ENCODE measurements at regions not wholly inside any gene's neighbourhood (a gene's known extent, or its start where the extent isn't known, plus 50 kb on each side); places are given as distances from the start of the nearest gene placed in this dataset.

GRCh38 chr19:31516756-31517155, 167.5 kb upstream of the TSHZ3 start:
- DNase-seq (ENCODE audit: low spot score in 2 of 2): no peak
- H3K4me1 ChIP-seq: no peaks in the 10 kb centered on the region
- in situ Hi-C loops (cut with MboI; ENCODE audit: low sequenced_read_pairs): no loop called here
- no peaks in the 10 kb centered on the region for H3K36me3 ChIP-seq (replicated peaks)
- H3K4me3 ChIP-seq: no peak overlapping the region
- no peaks in the 10 kb centered on the region for H3K27me3 ChIP-seq (ENCODE audit: low read depth)
- no peaks in the 10 kb centered on the region for H3K9me3 ChIP-seq

- in situ Hi-C loops (cut with MboI; ENCODE audit: low sequenced_read_pairs): no loop called here
- H3K27me3 ChIP-seq (ENCODE audit: low read depth): no peaks in the 10 kb centered on the region
- H3K36me3 ChIP-seq (replicated peaks): no peaks in the 10 kb centered on the region
- no peaks in the 10 kb centered on the region for H3K9me3 ChIP-seq
- H3K4me1 ChIP-seq: no peaks in the 10 kb centered on the region
- no peak overlapping the region for H3K4me3 ChIP-seq
- DNase-seq (ENCODE audit: low spot score in 2 of 2): no peak
Observed at GRCh38 chr19:31517224-31518180, 168.3 kb upstream of the TSHZ3 start.

GRCh38 chr19:31518216-31519020, 169.2 kb upstream of the TSHZ3 start:
- H3K27me3 ChIP-seq (ENCODE audit: low read depth): no peaks in the 10 kb centered on the region
- H3K36me3 ChIP-seq (replicated peaks): no peaks in the 10 kb centered on the region
- H3K4me3 ChIP-seq: no peak overlapping the region
- H3K9me3 ChIP-seq: no peaks in the 10 kb centered on the region
- in situ Hi-C loops (cut with MboI; ENCODE audit: low sequenced_read_pairs): no loop called here
- H3K4me1 ChIP-seq: no peaks in the 10 kb centered on the region
- DNase-seq (ENCODE audit: low spot score in 2 of 2): no peak

DNA sequence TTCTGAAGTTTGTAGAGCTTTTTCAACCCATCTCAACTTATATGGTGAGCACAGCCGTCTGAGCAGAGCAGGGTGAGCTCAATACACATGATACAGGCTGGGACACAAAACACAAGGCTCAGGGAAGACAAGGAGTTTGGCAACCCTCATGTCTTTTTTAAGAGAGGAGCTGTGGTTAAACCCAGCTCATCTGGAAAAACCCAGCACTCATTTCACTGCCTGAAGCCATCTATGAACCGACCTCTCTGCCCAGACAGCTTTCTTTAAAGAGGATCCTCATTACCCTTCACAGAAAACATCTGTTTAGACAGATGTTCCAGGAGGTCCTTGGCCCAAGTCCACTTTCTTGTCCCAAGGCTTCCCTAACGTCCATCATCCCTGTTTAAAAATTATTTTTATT, 170.0 kb upstream of the TSHZ3 start:
- Histone ChIP-seq H3K4me3 (no peak overlapping the region), H3K4me1 (no peaks in the 10 kb centered on the region), H3K36me3 (replicated peaks) (no peaks in the 10 kb centered on the region), H3K9me3 (no peaks in the 10 kb centered on the region), H3K27me3 (ENCODE audit: low read depth) (no peaks in the 10 kb centered on the region)
- DNase-seq (ENCODE audit: low spot score in 2 of 2): no peak
- in situ Hi-C loops (cut with MboI; ENCODE audit: low sequenced_read_pairs): no loop called here

- no peaks in the 10 kb centered on the region for H3K27me3 ChIP-seq (ENCODE audit: low read depth)
- no peaks in the 10 kb centered on the region for H3K9me3 ChIP-seq
- DNase-seq (ENCODE audit: low spot score in 2 of 2): no peak
- no peaks in the 10 kb centered on the region for H3K4me1 ChIP-seq
- H3K36me3 ChIP-seq (replicated peaks): no peaks in the 10 kb centered on the region
- H3K4me3 ChIP-seq: no peak overlapping the region
- in situ Hi-C loops (cut with MboI; ENCODE audit: low sequenced_read_pairs): no loop called here
Observed at GRCh38 chr19:31519908-31520307, 170.7 kb upstream of the TSHZ3 start.

GRCh38 chr19:31520633-31521032, 171.4 kb upstream of the TSHZ3 start:
- Histone ChIP-seq H3K27me3 (ENCODE audit: low read depth) (no peaks in the 10 kb centered on the region), H3K9me3 (no peaks in the 10 kb centered on the region), H3K36me3 (replicated peaks) (no peaks in the 10 kb centered on the region), H3K4me3 (no peak overlapping the region), H3K4me1 (no peaks in the 10 kb centered on the region)
- no peak for DNase-seq (ENCODE audit: low spot score in 2 of 2)
- in situ Hi-C loops (cut with MboI; ENCODE audit: low sequenced_read_pairs): no loop called here

DNA sequence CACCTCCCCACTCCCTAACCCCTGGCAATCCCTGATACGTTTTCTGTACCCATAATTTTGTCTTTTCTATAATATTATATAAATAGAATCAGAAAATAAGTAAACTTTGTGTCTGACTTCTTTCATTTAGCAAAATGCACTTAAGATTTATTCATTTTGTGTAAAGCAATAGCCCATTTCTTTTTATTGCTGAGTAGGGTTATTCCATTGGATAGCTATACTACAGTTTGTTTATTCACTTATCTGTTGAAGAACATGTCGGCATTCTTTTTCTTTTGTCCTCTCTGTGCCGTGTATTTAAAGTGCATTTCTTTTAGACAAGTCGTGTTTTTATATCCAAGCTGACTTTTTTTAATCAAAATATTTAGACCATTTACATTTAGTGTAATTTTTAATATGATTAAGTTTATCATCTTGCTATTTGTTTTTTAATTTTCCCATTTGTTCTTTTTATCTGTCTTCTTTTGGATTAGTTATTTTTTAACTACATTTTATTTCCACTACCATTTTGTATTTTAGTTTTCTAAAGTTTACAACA, 176.4 kb upstream of the TSHZ3 start:
- Histone ChIP-seq H3K36me3 (replicated peaks) (no peaks in the 10 kb centered on the region), H3K4me1 (no peaks in the 10 kb centered on the region), H3K9me3 (no peaks in the 10 kb centered on the region), H3K4me3 (no peak overlapping the region), H3K27me3 (ENCODE audit: low read depth) (no peaks in the 10 kb centered on the region)
- no peak for DNase-seq (ENCODE audit: low spot score in 2 of 2)
- in situ Hi-C loops (cut with MboI; ENCODE audit: low sequenced_read_pairs): no loop called here

DNA sequence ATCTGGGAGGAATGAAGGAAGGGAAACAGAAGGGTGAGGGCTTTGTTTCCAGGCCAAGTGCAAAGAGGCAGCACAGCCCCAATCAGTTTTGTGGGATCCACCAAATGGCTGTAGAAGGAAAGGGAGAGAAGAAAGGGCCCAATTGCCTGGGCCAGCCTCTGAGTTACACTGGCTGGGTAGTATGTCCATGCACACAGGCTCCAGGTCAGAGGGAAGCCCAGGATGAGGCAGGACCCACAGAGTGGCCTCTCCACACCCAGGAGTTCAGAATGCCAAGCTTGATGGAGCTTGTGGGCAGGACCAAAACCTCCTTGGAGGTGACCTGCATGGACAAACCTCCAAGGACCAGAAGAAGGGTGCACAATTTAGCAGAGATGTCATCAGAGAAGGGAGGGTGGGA, 178.2 kb upstream of the TSHZ3 start:
- Histone ChIP-seq H3K27me3 (ENCODE audit: low read depth) (no peaks in the 10 kb centered on the region), H3K4me1 (no peaks in the 10 kb centered on the region), H3K4me3 (no peak overlapping the region), H3K36me3 (replicated peaks) (no peaks in the 10 kb centered on the region), H3K9me3 (no peaks in the 10 kb centered on the region)
- DNase-seq (ENCODE audit: low spot score in 2 of 2): no peak
- in situ Hi-C loops (cut with MboI; ENCODE audit: low sequenced_read_pairs): no loop called here

GRCh38 chr19:31528261-31528660, 179.0 kb upstream of the TSHZ3 start:
- Histone ChIP-seq H3K27me3 (ENCODE audit: low read depth) (no peaks in the 10 kb centered on the region), H3K4me3 (no peak overlapping the region), H3K9me3 (no peaks in the 10 kb centered on the region), H3K36me3 (replicated peaks) (no peaks in the 10 kb centered on the region), H3K4me1 (no peaks in the 10 kb centered on the region)
- in situ Hi-C loops (cut with MboI; ENCODE audit: low sequenced_read_pairs): no loop called here
- DNase-seq (ENCODE audit: low spot score in 2 of 2): no peak

DNA sequence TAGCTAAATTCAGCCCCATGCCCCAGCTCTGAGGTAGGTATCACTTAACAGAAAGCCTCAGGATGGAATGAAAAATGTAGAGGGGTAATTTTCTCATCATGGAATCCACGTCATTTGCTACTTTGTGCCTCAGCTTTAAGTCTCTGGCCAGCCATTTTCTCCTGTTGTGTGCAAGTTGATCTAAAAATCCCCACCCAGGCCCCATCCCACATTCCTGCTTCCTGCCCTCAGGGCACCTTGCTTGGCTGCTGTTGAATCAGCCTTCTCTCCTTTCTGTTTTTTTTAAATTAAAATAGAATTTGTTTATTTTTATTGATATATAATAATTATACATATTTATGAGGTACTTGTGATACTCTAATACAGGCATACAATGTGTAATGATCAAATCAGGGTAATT, 179.9 kb upstream of the TSHZ3 start:
- H3K4me3 ChIP-seq: no peak overlapping the region
- no peaks in the 10 kb centered on the region for H3K4me1 ChIP-seq
- H3K36me3 ChIP-seq (replicated peaks): no peaks in the 10 kb centered on the region
- H3K9me3 ChIP-seq: no peaks in the 10 kb centered on the region
- no peaks in the 10 kb centered on the region for H3K27me3 ChIP-seq (ENCODE audit: low read depth)
- in situ Hi-C loops (cut with MboI; ENCODE audit: low sequenced_read_pairs): no loop called here
- no peak for DNase-seq (ENCODE audit: low spot score in 2 of 2)

GRCh38 chr19:31530781-31531180, 181.5 kb upstream of the TSHZ3 start:
- in situ Hi-C loops (cut with MboI; ENCODE audit: low sequenced_read_pairs): no loop called here
- Histone ChIP-seq H3K9me3 (no peaks in the 10 kb centered on the region), H3K27me3 (ENCODE audit: low read depth) (no peaks in the 10 kb centered on the region), H3K4me1 (no peaks in the 10 kb centered on the region), H3K4me3 (no peak overlapping the region), H3K36me3 (replicated peaks) (no peaks in the 10 kb centered on the region)
- no peak for DNase-seq (ENCODE audit: low spot score in 2 of 2)

DNA sequence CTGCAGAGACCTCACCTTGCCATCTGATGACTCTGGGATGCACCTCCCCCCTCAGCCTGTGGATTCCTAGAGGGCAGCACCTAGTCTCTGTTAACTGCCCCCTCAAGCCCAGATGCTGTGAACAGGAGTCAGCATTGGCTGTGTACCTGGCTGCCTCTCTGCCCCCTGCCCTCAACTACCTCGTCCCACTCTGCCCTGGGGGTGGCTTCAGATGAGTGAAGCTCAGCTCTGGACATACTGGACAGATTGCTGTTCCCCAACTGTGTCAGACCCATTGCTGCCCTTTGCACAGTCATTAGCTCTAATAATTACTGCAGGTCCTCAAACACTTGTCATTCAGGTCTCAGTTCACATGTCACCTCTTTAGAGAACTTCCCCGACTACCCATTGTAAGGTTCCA, 182.1 kb upstream of the TSHZ3 start:
- Histone ChIP-seq H3K36me3 (replicated peaks) (no peaks in the 10 kb centered on the region), H3K4me1 (no peaks in the 10 kb centered on the region), H3K4me3 (no peak overlapping the region), H3K9me3 (no peaks in the 10 kb centered on the region), H3K27me3 (ENCODE audit: low read depth) (no peaks in the 10 kb centered on the region)
- DNase-seq (ENCODE audit: low spot score in 2 of 2): no peak
- in situ Hi-C loops (cut with MboI; ENCODE audit: low sequenced_read_pairs): no loop called here

DNA sequence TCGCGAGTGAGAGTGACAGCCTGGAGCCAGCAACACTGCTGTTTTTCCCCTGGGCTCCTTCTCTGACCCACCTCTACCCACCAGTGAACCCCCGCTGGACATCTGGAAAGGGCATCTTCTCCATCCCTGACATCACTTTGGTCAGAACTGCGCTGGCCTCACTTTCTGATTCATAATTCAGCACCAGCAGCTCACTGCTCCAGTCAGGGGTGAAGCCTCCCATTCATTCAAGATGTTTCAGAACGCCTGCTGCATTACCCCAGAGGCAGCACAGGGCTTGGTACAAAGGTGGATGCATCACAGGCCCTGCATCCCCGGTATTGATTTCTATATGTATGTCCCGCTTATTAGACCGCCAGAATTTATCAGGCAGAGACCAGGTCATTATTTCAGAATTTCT, 182.8 kb upstream of the TSHZ3 start:
- no peaks in the 10 kb centered on the region for H3K4me1 ChIP-seq
- no peak for DNase-seq (ENCODE audit: low spot score in 2 of 2)
- in situ Hi-C loops (cut with MboI; ENCODE audit: low sequenced_read_pairs): no loop called here
- no peaks in the 10 kb centered on the region for H3K9me3 ChIP-seq
- no peaks in the 10 kb centered on the region for H3K27me3 ChIP-seq (ENCODE audit: low read depth)
- H3K4me3 ChIP-seq: no peak overlapping the region
- H3K36me3 ChIP-seq (replicated peaks): no peaks in the 10 kb centered on the region

DNA sequence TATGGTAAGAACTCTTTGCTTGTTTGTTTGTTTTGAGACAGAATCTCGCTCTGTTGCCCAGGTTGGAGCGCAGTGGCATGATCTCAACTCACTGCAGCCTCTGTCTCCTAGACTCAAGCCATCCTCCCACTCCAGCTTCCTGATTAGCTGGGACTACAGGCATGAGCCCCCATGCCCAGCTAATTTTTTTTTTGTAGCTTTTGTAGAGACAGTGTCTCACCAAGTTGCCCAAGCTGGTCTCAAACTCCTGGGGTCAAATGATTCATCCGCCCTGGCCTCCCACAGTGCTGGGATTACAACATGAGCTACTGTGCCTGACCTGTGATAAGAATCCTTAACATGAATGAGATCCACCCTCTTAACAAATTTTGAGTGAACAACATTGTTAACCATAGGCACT, 183.9 kb upstream of the TSHZ3 start:
- no peak overlapping the region for H3K4me3 ChIP-seq
- H3K36me3 ChIP-seq (replicated peaks): no peaks in the 10 kb centered on the region
- no peaks in the 10 kb centered on the region for H3K9me3 ChIP-seq
- no peaks in the 10 kb centered on the region for H3K27me3 ChIP-seq (ENCODE audit: low read depth)
- in situ Hi-C loops (cut with MboI; ENCODE audit: low sequenced_read_pairs): no loop called here
- DNase-seq (ENCODE audit: low spot score in 2 of 2): no peak
- H3K4me1 ChIP-seq: no peaks in the 10 kb centered on the region
